Vagina (tissue), 2 donors: ENCODE measurements at regions not wholly inside any gene's neighbourhood (a gene's known extent, or its start where the extent isn't known, plus 50 kb on each side); places are given as distances from the start of the nearest gene placed in this dataset.

Experiments
- CTCF ChIP-seq, 3 experiments: fragments of 450-650 bp in 2 of 3; fragments of 200-600 bp in 1 of 3; sonication (generic) in 1 of 3; IDR thresholded peaks; one replicate each; pipeline ENCODE4 v1.5.1; 2017 to 2019; ENCODE audit warnings: antibody characterized with exemption in 3 of 3, mild to moderate bottlenecking in 2 of 3, moderate library complexity in 2 of 3
- POLR2A ChIP-seq, 2 donors: fragments of 450-650 bp; IDR thresholded peaks; one replicate each; pipeline ENCODE4 v1.6.1; 2017; ENCODE audit warnings: antibody characterized with exemption in 2 of 2, mild to moderate bottlenecking in 2 of 2, moderate library complexity in 2 of 2

- TF ChIP-seq CTCF (IDR thresholded peaks at IDR 0.05), result no peak
- no peak for TF ChIP-seq POLR2A (IDR thresholded peaks at IDR 0.05)
These were observed 398.9 kb downstream of the RND3 start for GRCh38 chr2:150088538-150088937.
